Stomach smooth muscle (tissue), 2 donors: ENCODE measurements at regions not wholly inside any gene's neighbourhood (a gene's known extent, or its start where the extent isn't known, plus 50 kb on each side); places are given as distances from the start of the nearest gene placed in this dataset.

Experiments
- H3K27ac ChIP-seq: one replicate; pipeline ENCODE4 v1.7.0; 2013; ENCODE audit warnings: mild to moderate bottlenecking, low read length, inconsistent platforms
- H3K27me3 ChIP-seq, 2 donors: one replicate each; pipeline ENCODE4 v1.7.0; 2013; ENCODE audit warnings: low read length in 2 of 2; ENCODE audit not compliant: insufficient read depth in 2 of 2, control insufficient read depth in 1 of 2
- H3K36me3 ChIP-seq, 2 donors: one replicate each; pipeline ENCODE4 v1.7.0; 2013; ENCODE audit warnings: low read length in 2 of 2; ENCODE audit not compliant: control insufficient read depth in 2 of 2, insufficient read depth in 2 of 2
- H3K4me1 ChIP-seq: one replicate; pipeline ENCODE4 v1.7.0; 2013; ENCODE audit warnings: low read length; ENCODE audit not compliant: control insufficient read depth, insufficient read depth
- H3K4me3 ChIP-seq, 2 donors: one replicate each; pipeline ENCODE4 v1.7.0; 2013; ENCODE audit warnings: low read length in 2 of 2
- H3K9ac ChIP-seq, 2 donors: one replicate each; pipeline ENCODE4 v1.7.0; 2013; ENCODE audit warnings: low read length in 2 of 2, mild to moderate bottlenecking in 1 of 2
- H3K9me3 ChIP-seq, 2 donors: one replicate each; pipeline ENCODE4 v1.7.0; 2013; ENCODE audit warnings: low read length in 2 of 2; ENCODE audit not compliant: control insufficient read depth in 2 of 2
- donor health status: healthy.
- donor health status: Pancreatic carcinoma.

DNA sequence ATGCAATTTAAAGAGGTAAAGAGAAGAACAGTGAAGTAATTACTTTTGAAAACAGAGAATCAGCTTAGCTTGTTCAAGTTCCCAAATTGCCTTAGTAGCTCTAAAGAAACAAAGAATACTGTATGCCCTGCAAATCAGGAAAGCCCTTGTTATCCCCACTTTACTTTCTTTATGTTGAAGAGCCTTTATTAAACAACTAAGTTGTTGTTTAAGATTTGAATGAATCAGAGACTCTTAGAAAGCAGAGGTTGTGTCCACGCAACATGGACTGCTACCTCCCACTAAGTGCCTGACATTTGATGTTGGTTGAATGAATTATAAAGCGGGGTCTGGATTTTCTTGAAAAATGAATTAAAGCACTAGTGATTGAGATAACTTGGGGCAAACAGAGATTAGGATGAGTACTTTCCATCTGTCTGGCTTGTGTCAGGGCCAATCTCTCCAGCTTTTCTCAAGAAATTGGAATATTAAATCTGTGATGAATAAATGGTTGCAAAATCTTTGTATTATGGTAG lies 214.7 kb downstream of the POSTN start:
- Histone ChIP-seq H3K4me1 (no peaks in the 10 kb centered on the region), H3K36me3 (no peaks in the 10 kb centered on the region), H3K4me3 (no peak overlapping the region), H3K27me3 (no peaks in the 10 kb centered on the region), H3K27ac (no peak overlapping the region), H3K9me3 (no peaks in the 10 kb centered on the region), H3K9ac (no peak overlapping the region)

- Histone ChIP-seq H3K27ac (no peak overlapping the region), H3K4me3 (no peak overlapping the region), H3K4me1 (no peaks in the 10 kb centered on the region), H3K36me3 (no peaks in the 10 kb centered on the region), H3K9me3 (no peaks in the 10 kb centered on the region), H3K9ac (no peak overlapping the region), H3K27me3 (no peaks in the 10 kb centered on the region)
Measured at GRCh38 chr13:37383046-37383445, 215.5 kb downstream of the POSTN start.

- Histone ChIP-seq H3K9ac (no peak overlapping the region), H3K27me3 (no peaks in the 10 kb centered on the region), H3K4me3 (no peak overlapping the region), H3K4me1 (no peaks in the 10 kb centered on the region), H3K27ac (no peak overlapping the region), H3K9me3 (no peaks in the 10 kb centered on the region), H3K36me3 (no peaks in the 10 kb centered on the region)
Measured at GRCh38 chr13:37382146-37382545, 216.4 kb downstream of the POSTN start.

GRCh38 chr13:37381502-37381901 lies 217.1 kb downstream of the POSTN start:
- H3K4me1 ChIP-seq = no peaks in the 10 kb centered on the region
- no peak overlapping the region for H3K27ac ChIP-seq
- H3K9me3 ChIP-seq = no peaks in the 10 kb centered on the region
- H3K9ac ChIP-seq = no peak overlapping the region
- H3K4me3 ChIP-seq = no peak overlapping the region
- no peaks in the 10 kb centered on the region for H3K36me3 ChIP-seq
- H3K27me3 ChIP-seq = no peaks in the 10 kb centered on the region

DNA sequence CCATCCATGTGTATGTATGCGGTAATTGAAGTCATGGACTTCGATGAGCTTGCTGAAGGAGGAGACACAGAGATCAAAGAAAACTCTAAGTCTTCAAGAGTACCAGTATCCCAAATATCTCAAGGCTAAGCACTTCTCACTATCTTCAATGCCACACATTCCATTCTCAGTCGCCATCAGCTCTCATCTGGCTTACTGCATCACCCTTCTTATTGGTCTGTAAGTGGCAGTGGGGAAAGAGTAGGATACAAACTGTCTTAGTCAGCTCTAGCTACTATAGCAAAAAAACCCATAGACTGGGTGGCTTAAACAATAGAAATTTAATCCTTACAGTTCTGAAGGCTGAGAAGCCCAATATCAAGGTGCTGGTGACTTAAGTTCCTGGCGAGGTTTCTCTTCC lies 218.7 kb downstream of the POSTN start:
- H3K27ac ChIP-seq = no peak overlapping the region
- no peaks in the 10 kb centered on the region for H3K36me3 ChIP-seq
- no peak overlapping the region for H3K4me3 ChIP-seq
- no peak overlapping the region for H3K9ac ChIP-seq
- H3K4me1 ChIP-seq = no peaks in the 10 kb centered on the region
- no peaks in the 10 kb centered on the region for H3K27me3 ChIP-seq
- H3K9me3 ChIP-seq = no peaks in the 10 kb centered on the region

- Histone ChIP-seq H3K27ac (no peak overlapping the region), H3K27me3 (no peaks in the 10 kb centered on the region)
Measured at GRCh38 chr13:37375724-37376123, 222.8 kb downstream of the POSTN start.

GRCh38 chr13:37375071-37375470 lies 223.5 kb downstream of the POSTN start:
- H3K9me3 ChIP-seq = no peaks in the 10 kb centered on the region
- H3K27me3 ChIP-seq = no peaks in the 10 kb centered on the region
- H3K27ac ChIP-seq = no peak overlapping the region
- H3K4me1 ChIP-seq = no peaks in the 10 kb centered on the region
- H3K4me3 ChIP-seq = no peak overlapping the region
- H3K9ac ChIP-seq = no peak overlapping the region
- H3K36me3 ChIP-seq = no peaks in the 10 kb centered on the region

More at GRCh38 chr13:37375724-37376123, 222.8 kb downstream of the POSTN start:
- H3K36me3 ChIP-seq = no peaks in the 10 kb centered on the region
- H3K4me3 ChIP-seq = no peak overlapping the region
- H3K9ac ChIP-seq = no peak overlapping the region
- no peaks in the 10 kb centered on the region for H3K4me1 ChIP-seq
- H3K9me3 ChIP-seq = no peaks in the 10 kb centered on the region

GRCh38 chr13:37369616-37370015 lies 229.0 kb downstream of the POSTN start:
- no peaks in the 10 kb centered on the region for H3K4me1 ChIP-seq
- H3K27ac ChIP-seq = no peak overlapping the region
- no peaks in the 10 kb centered on the region for H3K36me3 ChIP-seq
- H3K9ac ChIP-seq = no peak overlapping the region
- H3K4me3 ChIP-seq = no peak overlapping the region
- H3K9me3 ChIP-seq = no peaks in the 10 kb centered on the region
- H3K27me3 ChIP-seq = no peaks in the 10 kb centered on the region

DNA sequence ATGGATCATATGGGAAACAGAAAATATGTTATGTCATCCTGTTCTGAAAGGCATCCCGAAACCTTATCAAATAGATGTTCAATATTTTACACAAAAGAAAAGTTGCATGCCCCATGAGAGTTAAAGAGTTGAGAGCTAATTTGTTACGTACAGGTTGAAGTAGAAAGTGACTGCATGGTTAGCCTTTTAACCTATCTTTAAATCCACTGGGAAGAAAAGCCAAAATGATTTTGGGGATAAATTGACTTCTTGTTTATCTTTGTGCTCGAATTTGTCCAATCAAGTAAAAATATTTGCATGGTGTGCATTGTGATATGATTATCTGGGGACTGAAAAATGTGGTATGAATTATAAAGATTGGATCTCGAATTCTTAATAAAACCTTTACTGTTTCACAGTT lies 230.1 kb downstream of the POSTN start:
- Histone ChIP-seq H3K9ac (no peak overlapping the region), H3K36me3 (no peaks in the 10 kb centered on the region), H3K4me3 (no peak overlapping the region), H3K27ac (no peak overlapping the region), H3K9me3 (no peaks in the 10 kb centered on the region), H3K4me1 (no peaks in the 10 kb centered on the region), H3K27me3 (no peaks in the 10 kb centered on the region)

- no peaks in the 10 kb centered on the region for H3K9me3 ChIP-seq
- H3K36me3 ChIP-seq = no peaks in the 10 kb centered on the region
- no peaks in the 10 kb centered on the region for H3K4me1 ChIP-seq
- H3K27me3 ChIP-seq = no peaks in the 10 kb centered on the region
- H3K27ac ChIP-seq = no peak overlapping the region
- no peak overlapping the region for H3K9ac ChIP-seq
- H3K4me3 ChIP-seq = no peak overlapping the region
Measured at GRCh38 chr13:37366044-37366770, 232.4 kb downstream of the POSTN start.

DNA sequence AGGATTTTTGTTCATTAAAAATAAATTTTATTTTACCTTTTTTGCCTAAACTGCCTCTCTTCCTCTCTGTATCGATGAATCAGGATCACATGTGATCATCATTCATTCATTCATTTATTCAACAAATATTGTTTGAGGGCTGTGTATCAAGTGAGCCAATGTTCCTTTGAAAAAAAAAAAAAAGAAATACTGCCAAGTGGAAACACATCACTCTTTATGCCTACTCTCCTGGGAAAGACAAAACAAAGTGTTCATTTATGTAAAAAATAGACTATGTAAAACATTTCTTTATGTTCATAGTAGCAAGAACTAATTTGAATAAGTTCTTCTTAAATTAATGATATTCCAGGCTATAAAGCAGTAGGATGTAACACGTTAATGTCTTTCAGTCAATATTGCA lies 233.1 kb downstream of the POSTN start:
- no peaks in the 10 kb centered on the region for H3K4me1 ChIP-seq

More for the DNA sequence above, 233.1 kb downstream of the POSTN start:
- no peak overlapping the region for H3K27ac ChIP-seq
- H3K27me3 ChIP-seq = no peaks in the 10 kb centered on the region
- no peaks in the 10 kb centered on the region for H3K9me3 ChIP-seq
- H3K36me3 ChIP-seq = no peaks in the 10 kb centered on the region
- H3K9ac ChIP-seq = no peak overlapping the region
- H3K4me3 ChIP-seq = no peak overlapping the region
